HepG2 (cell line): ENCODE measurements at regions not wholly inside any gene's neighbourhood (a gene's known extent, or its start where the extent isn't known, plus 50 kb on each side); places are given as distances from the start of the nearest gene placed in this dataset.
A peak's percentile ranks its signal among the peaks of the same experiment; 100 is the strongest.

Source experiments
- ATAC-seq: fragments of 200-7000 bp; cut with Tn5 transposase; 3 replicates; pipeline ENCODE4 v1.9.1; 2020; ENCODE audit warnings: mild to moderate bottlenecking, moderate library complexity
- BruUV-seq: library from RNA; stranded (reverse); fragments of 400-500 nt; replicated peaks from 2 replicates; lab custom pipeline; 2021; lab: Mats Ljungman, UMichigan
- CTCF ChIA-PET: fragments of 300-600 bp; formaldehyde crosslinking; extraction: SDS; loops from one replicate; lab custom pipeline; 2021; ENCODE audit warnings: low total read pairs, inconsistent platforms, low intra/inter-chr PET ratio; lab: Yijun Ruan, JAX
- POLR2A ChIA-PET: fragments of 350-600 bp; sonication (Branson Sonifier 250); formaldehyde crosslinking; loops from one replicate; lab custom pipeline; 2020; ENCODE audit warnings: antibody characterized with exemption, inconsistent platforms; lab: Yijun Ruan, JAX
- DNase-seq: peaks from one replicate; pipeline ENCODE4 v3.0.0-alpha.2; 2015; ENCODE audit warnings: low spot score
- FAIRE-seq: peaks from 3 replicates; lab custom pipeline; 2011; peaks lifted over from hg19 to GRCh38; lab: Jason Lieb, UNC
- H2AFZ ChIP-seq: one replicate; pipeline ENCODE4 v1.6.1; 2011; ENCODE audit warnings: low read length, inconsistent platforms
- H3K27ac ChIP-seq: fragments of 300-600 bp; 3 replicates; pipeline ENCODE4 v1.8.0; 2011; ENCODE audit warnings: mixed run types, mild to moderate bottlenecking, mixed read lengths, low read length, inconsistent platforms; ENCODE audit not compliant: insufficient read depth; ENCODE audit errors: extremely low read length
- H3K27me3 ChIP-seq, 2 experiments: fragments of 200-600 bp in 1 of 2; 2 replicates in 1 of 2; 3 replicates in 1 of 2; pipeline versions ENCODE4 v1.6.0 to v1.8.0; 2011; ENCODE audit warnings: low read length in 2 of 2, mild to moderate bottlenecking in 2 of 2, moderate library complexity in 2 of 2, inconsistent platforms in 1 of 2; ENCODE audit not compliant: insufficient read depth in 2 of 2, control insufficient read depth in 1 of 2
- H3K36me3 ChIP-seq, 2 experiments: fragments of 200-600 bp in 1 of 2; replicated peaks in 1 of 2; 2 replicates in 1 of 2; 3 replicates in 1 of 2; pipeline versions ENCODE4 v1.5.1 to v1.8.0; 2011; ENCODE audit warnings: low read length in 2 of 2, inconsistent platforms in 1 of 2; ENCODE audit not compliant: insufficient read depth in 2 of 2, control insufficient read depth in 1 of 2
- H3K4me1 ChIP-seq: 2 replicates; pipeline ENCODE4 v1.5.1; 2012; ENCODE audit warnings: low read length, inconsistent platforms; ENCODE audit not compliant: insufficient read depth
- H3K4me2 ChIP-seq: 2 replicates; pipeline ENCODE4 v1.6.0; 2011; ENCODE audit warnings: low read depth, low read length, inconsistent platforms
- H3K4me3 ChIP-seq, 3 experiments: fragments of 200-600 bp in 1 of 3; sonication (generic), shearing (Covaris generic) in 1 of 3; replicated peaks in 1 of 3; 2 replicates each; pipeline ENCODE4 v1.5.1; 2011 to 2016; ENCODE audit warnings: low read length in 3 of 3, inconsistent platforms in 2 of 3, low read depth in 2 of 3, mild to moderate bottlenecking in 2 of 3, control low read depth in 1 of 3, mixed read lengths in 1 of 3; ENCODE audit not compliant: insufficient read depth in 1 of 3
- H3K79me2 ChIP-seq: one replicate; pipeline ENCODE4 v1.6.1; 2011; ENCODE audit warnings: low read length, inconsistent platforms; ENCODE audit not compliant: insufficient read depth
- H3K9ac ChIP-seq: 2 replicates; pipeline ENCODE4 v1.6.0; 2011; ENCODE audit warnings: mild to moderate bottlenecking, low read depth, low read length, inconsistent platforms; ENCODE audit not compliant: insufficient read depth
- H3K9me3 ChIP-seq: 2 replicates; pipeline ENCODE4 v1.5.1; 2012; ENCODE audit warnings: mild to moderate bottlenecking, low read length
- H4K20me1 ChIP-seq: 2 replicates; pipeline ENCODE4 v1.6.0; 2011; ENCODE audit warnings: inconsistent platforms, mild to moderate bottlenecking, low read length, moderate library complexity; ENCODE audit not compliant: insufficient read depth
- KLF16 ChIP-seq, 2 experiments: sonication (generic) in 1 of 2; formaldehyde crosslinking in 1 of 2; IDR thresholded peaks; 2 replicates each; pipeline versions ENCODE4 v1.6.1 to v1.8.0; 2016 to 2023; ENCODE audit warnings: missing genetic modification reagents in 2 of 2, missing compliant biosample characterization in 1 of 2
- MAFF ChIP-seq: IDR thresholded peaks from 2 replicates; pipeline ENCODE4 v1.6.1; 2011; ENCODE audit warnings: low read depth, low read length, improper control_type of control experiment
- MAFK ChIP-seq, 2 experiments: IDR thresholded peaks in 1 of 2; conservative IDR thresholded peaks in 1 of 2; 2 replicates each; pipeline ENCODE4 v1.6.1; 2011; ENCODE audit warnings: improper control_type of control experiment in 2 of 2, low read length in 2 of 2
- MBD4 ChIP-seq: IDR thresholded peaks from 2 replicates; pipeline ENCODE4 v1.6.1; 2012; ENCODE audit warnings: low read length, inconsistent platforms, borderline replicate concordance
- NKX3-1 ChIP-seq: sonication (generic); formaldehyde crosslinking; IDR thresholded peaks from 2 replicates; pipeline ENCODE4 v1.5.0; 2020; ENCODE audit warnings: missing genetic modification reagents
- SALL1 ChIP-seq: sonication (generic); formaldehyde crosslinking; IDR thresholded peaks from 2 replicates; pipeline ENCODE4 v1.8.0; 2022; ENCODE audit warnings: mild to moderate bottlenecking, missing genetic modification reagents
- SP4 ChIP-seq: sonication (generic); formaldehyde crosslinking; IDR thresholded peaks from 2 replicates; pipeline ENCODE4 v1.8.1; 2023; ENCODE audit warnings: mild to moderate bottlenecking, missing genetic modification reagents
- TAF1 ChIP-seq: sonication (generic); formaldehyde crosslinking; IDR thresholded peaks from 2 replicates; pipeline ENCODE4 v1.4.0; 2020; ENCODE audit warnings: missing genetic modification reagents
- ZFP62 ChIP-seq: sonication (generic); formaldehyde crosslinking; IDR thresholded peaks from 2 replicates; pipeline ENCODE4 v1.4.0; 2020; ENCODE audit warnings: missing genetic modification reagents
- ZFP91 ChIP-seq: sonication (generic); formaldehyde crosslinking; IDR thresholded peaks from 2 replicates; pipeline ENCODE4 v1.9.0; 2022; ENCODE audit warnings: missing genetic modification reagents, mild to moderate bottlenecking, borderline replicate concordance
- ZKSCAN5 ChIP-seq: sonication (generic); formaldehyde crosslinking; IDR thresholded peaks from 2 replicates; pipeline ENCODE4 v1.5.1; 2020; ENCODE audit warnings: mild to moderate bottlenecking, missing genetic modification reagents
- ZNF30 ChIP-seq: sonication (generic); formaldehyde crosslinking; IDR thresholded peaks from 2 replicates; pipeline ENCODE4 v1.5.0; 2020; ENCODE audit warnings: mild to moderate bottlenecking, missing genetic modification reagents
- ZNF44 ChIP-seq: sonication (generic); formaldehyde crosslinking; IDR thresholded peaks from 2 replicates; pipeline ENCODE4 v1.5.1; 2020; ENCODE audit warnings: mild to moderate bottlenecking, missing genetic modification reagents
- ZNF556 ChIP-seq: sonication (generic); formaldehyde crosslinking; IDR thresholded peaks from 2 replicates; pipeline ENCODE4 v1.4.0; 2020; ENCODE audit warnings: mild to moderate bottlenecking, missing genetic modification reagents, borderline replicate concordance
- ZNF768 ChIP-seq: sonication (generic); formaldehyde crosslinking; IDR thresholded peaks from 2 replicates; pipeline ENCODE4 v1.4.0; 2020; ENCODE audit warnings: missing genetic modification reagents
- ZNF816 ChIP-seq: sonication (generic); formaldehyde crosslinking; IDR thresholded peaks from 2 replicates; pipeline ENCODE4 v1.8.0; 2022; ENCODE audit warnings: missing genetic modification reagents, mild to moderate bottlenecking, borderline replicate concordance
- ZNF850 ChIP-seq: sonication (generic); formaldehyde crosslinking; conservative IDR thresholded peaks from 2 replicates; pipeline ENCODE4 v1.9.0; 2021; ENCODE audit warnings: mild to moderate bottlenecking, missing genetic modification reagents
- ZNF879 ChIP-seq: sonication (generic); formaldehyde crosslinking; IDR thresholded peaks from 2 replicates; pipeline ENCODE4 v1.8.1; 2023; ENCODE audit warnings: missing genetic modification reagents
- ZUFSP ChIP-seq: sonication (generic); formaldehyde crosslinking; IDR thresholded peaks from 2 replicates; pipeline ENCODE4 v1.9.0; 2021; ENCODE audit warnings: missing genetic modification reagents, mild to moderate bottlenecking, borderline replicate concordance
- WGBS: methylation state at CpG from one replicate; pipeline ENCODE4 v1.1.6; 2017; ENCODE audit warnings: low lambda C conversion rate; 5-methylcytosine and 5-hydroxymethylcytosine counted together
- in situ Hi-C: cut with HindIII; loops from 2 replicates; pipeline ENCODE4 v1.10.0; 2017; ENCODE audit warnings: low pct_unique_long_range_greater_than_20kb; ENCODE audit not compliant: extremely low pct_ligation_motif_present
- intact Hi-C: fragments of 100-400 bp; cut with micrococcal nuclease; formaldehyde crosslinking; loops from one replicate; pipeline ENCODE4 v1.10.0; 2022; ENCODE audit not compliant: unreplicated experiment

DNA sequence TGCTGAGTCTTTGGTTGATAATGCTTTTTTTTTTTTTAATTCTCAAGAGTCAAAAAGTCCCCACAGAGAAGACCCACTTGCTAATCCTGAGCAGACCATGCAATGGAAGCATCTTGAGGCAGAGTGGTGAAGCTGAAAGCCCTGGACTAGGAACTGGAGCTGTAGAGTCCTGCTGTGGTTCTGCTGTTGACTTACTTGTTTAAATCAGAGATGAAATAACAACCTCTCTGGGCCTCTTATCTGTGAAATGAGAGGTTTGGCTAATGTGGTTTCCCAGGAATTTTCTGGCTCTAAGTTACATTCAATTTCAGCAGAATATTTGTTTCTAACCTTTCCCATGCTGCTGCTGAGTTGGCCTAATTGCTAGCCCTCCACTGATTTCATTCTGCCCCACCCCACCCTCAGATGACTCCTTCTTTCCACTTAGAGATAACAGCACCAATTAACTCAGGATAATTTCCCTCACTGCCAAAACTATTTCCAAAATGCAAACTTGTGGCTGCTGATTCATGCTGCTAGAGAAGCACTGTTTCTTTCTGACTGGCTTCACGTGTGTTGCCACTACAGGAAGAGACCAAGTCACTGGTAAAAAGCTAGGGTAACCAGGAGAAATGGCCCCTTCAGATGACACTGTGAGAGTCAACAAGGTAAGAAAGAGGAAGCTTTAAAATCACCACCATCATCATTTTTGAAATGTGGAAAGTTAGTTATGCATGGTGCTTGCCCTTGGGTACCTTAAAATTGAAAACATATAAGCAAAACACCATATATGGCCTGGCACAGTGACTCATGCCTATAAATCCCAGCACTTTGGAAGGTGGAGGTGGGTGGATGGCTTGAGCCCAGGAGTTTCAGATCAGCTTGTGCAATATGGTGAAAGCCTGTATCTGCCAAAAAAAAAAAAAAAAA is 326.4 kb downstream of the DCHS2 start:
- H3K27ac ChIP-seq: no peak overlapping the region
- no peaks in the 10 kb centered on the region for H3K36me3 ChIP-seq
- no peak overlapping the region for H3K4me2 ChIP-seq

DNA sequence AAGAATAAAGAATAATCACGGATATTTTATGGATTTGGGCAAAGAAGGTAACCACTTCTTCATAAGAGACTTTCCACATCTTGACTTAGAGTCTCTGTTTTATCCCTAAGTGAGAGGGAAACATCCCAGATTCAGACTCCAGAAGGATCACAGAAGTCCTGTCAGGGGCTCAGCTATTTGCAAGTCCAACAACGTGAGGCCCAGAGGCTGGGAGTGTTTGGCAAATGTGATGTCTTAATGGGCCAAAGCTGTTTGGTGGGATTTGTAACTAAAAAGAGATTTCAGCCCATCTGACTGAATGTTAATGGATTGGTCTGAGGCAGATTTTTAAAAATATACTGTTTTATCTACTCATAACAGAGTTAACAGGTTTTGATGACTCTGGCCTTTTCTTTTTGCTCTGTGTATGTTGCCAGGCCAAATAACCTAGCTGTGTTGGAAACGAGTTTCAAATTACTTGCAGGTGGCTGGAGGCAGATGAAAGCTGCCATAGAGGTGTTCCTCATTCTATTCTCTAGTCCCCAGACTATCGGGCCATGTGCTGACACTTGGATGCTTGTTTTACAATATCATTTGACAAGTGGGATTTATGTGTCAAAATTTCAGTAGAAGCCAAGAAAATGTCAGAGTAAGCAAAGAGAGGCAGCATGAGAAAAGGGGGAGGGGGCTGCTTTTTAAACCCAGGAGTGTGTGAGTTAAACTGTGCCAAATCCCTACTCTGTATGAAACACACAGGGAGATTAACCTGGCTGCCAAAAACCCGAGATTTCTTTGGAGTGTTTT is 330.9 kb downstream of the DCHS2 start:
- no peak overlapping the region for H2AFZ ChIP-seq
- 1% methylated on average over 5 of the region's 5 CpGs for WGBS
- H3K4me1 ChIP-seq: no peaks in the 10 kb centered on the region
- H3K27me3 ChIP-seq: no peaks in the 10 kb centered on the region; a peak in 1 of 5 replicates
- no peaks in the 10 kb centered on the region for H4K20me1 ChIP-seq
- DNase-seq: no peak
- H3K4me3 ChIP-seq: no peak overlapping the region
- intact Hi-C loops (no loop called here), in situ Hi-C loops (no loop called here)
- no peak overlapping the region for H3K4me2 ChIP-seq
- ChIA-PET POLR2A (no interaction called here), CTCF (no interaction called here)
- ATAC-seq: no peak
- H3K27ac ChIP-seq: no peak overlapping the region
- no peaks in the 10 kb centered on the region for H3K36me3 ChIP-seq
- H3K9ac ChIP-seq: no peak overlapping the region
- no peaks in the 10 kb centered on the region for H3K79me2 ChIP-seq
- no TSS peak for BruUV-seq
- no peak for FAIRE-seq
- no peaks in the 10 kb centered on the region for H3K9me3 ChIP-seq
- no peak for TF ChIP-seq ZNF816 (CRISPR knock-in tag)
- no peak for TF ChIP-seq TAF1 (CRISPR knock-in tag)
- TF ChIP-seq ZFP91: no peak
- no peak for TF ChIP-seq ZNF879 (CRISPR knock-in tag)
- TF ChIP-seq ZNF44: no peak
- TF ChIP-seq MBD4: no peak
- TF ChIP-seq KLF16 (CRISPR knock-in tag; IDR thresholded peaks at IDR 0.05): no peak
- no peak for TF ChIP-seq ZNF850 (CRISPR knock-in tag)
- TF ChIP-seq ZUFSP: no peak
- no peak for TF ChIP-seq ZNF556 (CRISPR knock-in tag)

More for the DNA sequence above, 326.4 kb downstream of the DCHS2 start:
- BruUV-seq: no TSS peak
- Histone ChIP-seq H2AFZ (no peak overlapping the region), H3K4me1 (no peaks in the 10 kb centered on the region), H4K20me1 (no peaks in the 10 kb centered on the region), H3K27me3 (no peaks in the 10 kb centered on the region), H3K4me3 (no peak overlapping the region), H3K9me3 (no peaks in the 10 kb centered on the region), H3K9ac (no peak overlapping the region), H3K79me2 (no peaks in the 10 kb centered on the region)
- ChIA-PET POLR2A (no interaction called here), CTCF (no interaction called here)
- ATAC-seq: no peak
- no peak for FAIRE-seq
- intact Hi-C loops (no loop called here), in situ Hi-C loops (no loop called here)
- TF ChIP-seq ZKSCAN5 (CRISPR knock-in tag) (no peak), ZFP62 (CRISPR knock-in tag) (no peak), ZNF768 (CRISPR knock-in tag) (no peak), ZNF30 (CRISPR knock-in tag) (no peak), MAFK (conservative IDR thresholded peaks at IDR 0.05 in 1 of 2, IDR thresholded peaks at IDR 0.05 in 1 of 2; ENCODE audit: low read length in 2 of 2) (peak in 1 of 2 experiments; percentile 61; a peak in 2 of 4 replicates), NKX3-1 (CRISPR knock-in tag) (no peak), SALL1 (CRISPR knock-in tag) (no peak), SP4 (CRISPR knock-in tag) (no peak), MAFF (0 out of 2 replicates have a peak, but pooled peaks have one; percentile 17)
- DNase-seq: no peak
- 0% methylated on average over 1 of the region's 1 CpG for WGBS
